Right kidney (tissue), 1 donor: ENCODE measurements at regions not wholly inside any gene's neighbourhood (a gene's known extent, or its start where the extent isn't known, plus 50 kb on each side); places are given as distances from the start of the nearest gene placed in this dataset.

Experiments used
- DNase-seq: peaks from one replicate; pipeline ENCODE4 v3.0.0-alpha.2; 2016

DNA sequence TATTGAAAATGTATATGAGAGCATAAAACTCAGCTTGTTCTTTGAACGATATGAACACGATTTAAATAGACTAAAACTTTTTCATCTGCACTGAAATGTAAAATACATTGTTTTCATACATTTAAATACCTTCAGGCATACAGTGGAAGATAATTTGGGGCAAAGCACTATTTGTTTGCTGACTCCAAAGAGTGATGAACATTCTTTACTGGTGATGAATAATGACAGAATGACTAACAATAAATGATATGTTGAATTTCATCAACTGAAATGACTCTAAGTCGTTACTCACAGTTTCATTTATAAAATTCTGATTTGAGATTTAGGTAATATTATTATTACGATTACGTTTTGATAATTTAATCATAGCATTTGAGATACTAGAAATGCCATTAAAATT is 1160.1 kb downstream of the NLGN4X start:
- DNase-seq = no peak

DNA sequence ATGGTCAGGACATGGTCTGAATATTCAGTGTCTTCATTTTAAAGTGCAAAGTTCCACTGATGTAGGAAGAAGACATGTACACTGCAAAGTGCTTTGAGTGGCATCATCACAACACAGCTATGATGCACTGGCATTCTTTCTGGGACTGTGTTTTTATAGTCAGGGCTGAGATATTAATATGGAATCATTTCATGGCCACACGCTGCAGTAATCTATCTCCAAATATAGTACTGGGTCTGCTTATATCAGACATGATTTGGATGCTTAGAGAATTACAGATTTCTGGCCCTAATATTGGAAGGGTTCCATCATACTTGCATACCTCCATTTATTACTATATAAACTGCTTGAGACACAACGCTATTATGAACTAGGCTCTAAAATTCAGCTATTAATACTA is 1170.9 kb downstream of the NLGN4X start:
- no peak for DNase-seq

DNA sequence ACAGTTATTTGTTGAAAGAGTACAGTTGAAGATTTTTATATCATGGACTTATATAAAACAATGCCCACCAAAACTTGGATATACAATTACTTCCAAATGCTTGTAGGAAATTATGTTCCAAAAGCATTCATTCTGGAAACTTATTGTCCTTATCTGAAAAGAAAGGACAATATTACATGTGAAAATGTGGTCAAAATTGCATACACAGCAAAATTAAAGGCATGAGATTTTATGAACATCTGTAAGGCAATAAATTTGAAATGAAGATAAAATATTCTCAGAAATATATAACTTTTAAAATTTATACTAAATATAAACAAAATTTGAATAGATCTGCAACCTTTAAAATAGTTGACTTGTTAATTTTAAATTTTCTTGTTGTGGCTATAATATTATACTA is 1173.8 kb downstream of the NLGN4X start:
- no peak for DNase-seq

DNA sequence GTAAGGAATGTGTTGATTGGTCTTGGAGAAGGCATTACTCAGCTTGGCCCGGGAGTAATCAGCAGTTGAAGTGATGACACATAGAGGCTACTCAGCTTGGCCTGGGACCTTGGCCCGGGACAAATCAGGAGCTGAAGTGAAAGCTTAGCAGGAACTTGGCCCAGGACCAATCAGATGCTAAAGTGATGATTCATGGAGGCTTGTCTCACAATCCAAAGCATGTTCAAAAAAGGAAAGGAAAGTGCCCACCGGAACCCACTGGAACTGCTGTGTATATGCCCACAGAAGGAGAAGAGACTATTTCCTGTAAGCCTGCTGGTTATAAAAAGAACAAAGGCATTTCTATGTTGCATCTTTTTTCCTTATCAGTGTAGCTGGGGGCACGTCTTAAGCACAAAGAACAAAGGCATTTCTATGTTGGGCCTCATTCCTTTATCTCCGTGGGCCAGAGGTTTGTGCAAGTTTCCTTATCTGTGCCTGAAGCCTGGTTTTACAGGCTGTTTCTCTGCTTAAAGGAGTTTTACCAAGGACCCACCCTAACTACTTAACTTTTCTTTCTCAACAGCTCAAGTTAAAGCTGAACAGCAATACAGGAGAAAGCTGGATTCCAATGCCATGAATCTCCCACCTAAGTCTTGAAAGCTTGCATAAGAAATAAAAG is 1176.7 kb downstream of the NLGN4X start:
- DNase-seq = no peak

DNA sequence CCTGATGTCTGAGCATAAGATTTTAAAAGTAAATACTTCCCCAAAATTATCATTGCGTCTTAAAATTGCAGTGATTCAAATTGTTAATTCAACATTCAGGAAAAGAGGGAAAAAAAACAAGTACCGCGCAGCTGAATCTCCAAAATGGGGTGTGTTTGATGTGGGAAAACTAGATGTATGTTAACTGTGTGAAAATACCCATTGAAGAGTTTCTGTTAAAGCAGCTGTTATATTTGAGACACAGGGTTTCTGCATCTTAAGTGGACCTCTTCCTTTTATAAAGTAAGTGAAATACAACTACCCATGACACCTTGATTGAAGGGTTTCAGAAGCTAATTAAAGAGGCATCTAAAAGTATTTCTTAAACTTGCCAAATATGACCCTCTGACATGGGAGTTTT is 1186.1 kb downstream of the NLGN4X start:
- DNase-seq = no peak

DNA sequence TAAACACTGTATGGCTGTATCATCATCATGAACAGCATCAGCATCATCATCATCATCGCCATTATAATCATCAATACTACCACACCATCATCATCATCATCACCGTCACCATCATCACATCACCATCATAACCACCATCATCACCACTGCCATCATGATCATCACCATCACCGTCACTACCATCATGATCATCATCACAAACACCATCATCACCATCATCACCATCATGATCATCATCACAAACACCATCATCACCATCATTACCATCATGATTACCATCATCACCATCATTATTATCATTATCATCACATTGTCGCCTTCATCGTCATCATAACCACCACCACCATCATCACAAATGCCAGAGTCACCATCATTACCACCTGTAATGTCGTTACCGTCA is 1196.9 kb downstream of the NLGN4X start:
- no peak for DNase-seq

DNA sequence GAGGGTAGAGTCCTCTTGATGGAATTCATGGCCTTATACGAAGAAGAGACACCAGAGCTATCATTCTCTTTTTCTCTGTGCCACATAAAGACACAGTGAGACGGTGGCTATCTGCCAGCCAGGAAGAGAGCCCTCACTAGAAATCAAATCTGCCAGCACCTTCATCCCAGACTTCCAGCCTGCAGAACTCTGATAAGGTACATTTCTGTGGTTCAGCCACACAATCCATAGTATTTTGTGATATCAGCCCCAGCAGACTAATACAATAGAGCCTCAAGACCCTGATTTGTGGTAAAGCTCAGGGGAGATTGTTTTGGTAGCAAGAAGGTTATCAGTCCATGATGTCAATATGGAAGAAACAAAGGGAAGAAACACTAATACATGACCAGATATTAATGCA is 1213.2 kb downstream of the NLGN4X start:
- no peak for DNase-seq

DNA sequence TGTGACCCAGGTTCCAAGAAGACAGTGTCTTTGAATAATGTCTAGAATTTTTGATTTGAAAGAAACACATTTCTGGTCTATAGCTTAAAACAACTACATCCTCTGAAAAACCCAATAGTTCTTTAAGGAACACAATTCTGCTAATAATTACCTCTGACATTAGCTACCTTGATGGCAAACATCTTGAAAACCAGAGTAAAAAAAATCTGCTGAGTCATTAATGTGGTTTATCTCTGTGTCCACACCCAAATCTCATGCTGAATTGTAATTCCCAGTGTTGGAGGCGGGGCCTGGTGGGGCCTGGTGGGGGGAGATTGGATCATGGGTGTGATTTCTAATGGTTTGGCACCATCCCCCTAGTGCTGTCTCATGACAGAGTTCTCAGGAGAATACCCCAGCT is 1233.8 kb downstream of the NLGN4X start:
- no peak for DNase-seq

DNA sequence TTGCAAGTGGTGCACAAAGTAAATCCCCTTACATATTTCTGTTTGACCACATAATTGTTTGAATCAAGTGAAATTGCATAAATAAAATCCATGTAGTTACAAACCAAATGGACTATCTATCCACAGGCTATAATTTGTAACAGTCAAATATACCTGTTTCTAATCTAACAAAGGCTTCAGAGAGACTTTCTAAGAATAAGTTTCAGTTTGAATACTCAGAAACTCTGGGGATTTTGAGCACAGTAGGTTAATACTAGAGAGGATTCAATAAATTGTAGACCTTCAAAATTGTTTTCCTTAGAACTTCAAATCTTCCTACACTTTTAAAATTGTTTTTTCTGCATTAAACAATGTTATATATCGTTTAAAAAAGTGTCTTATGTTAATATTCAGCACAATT is 1250.1 kb downstream of the NLGN4X start:
- DNase-seq = no peak

DNA sequence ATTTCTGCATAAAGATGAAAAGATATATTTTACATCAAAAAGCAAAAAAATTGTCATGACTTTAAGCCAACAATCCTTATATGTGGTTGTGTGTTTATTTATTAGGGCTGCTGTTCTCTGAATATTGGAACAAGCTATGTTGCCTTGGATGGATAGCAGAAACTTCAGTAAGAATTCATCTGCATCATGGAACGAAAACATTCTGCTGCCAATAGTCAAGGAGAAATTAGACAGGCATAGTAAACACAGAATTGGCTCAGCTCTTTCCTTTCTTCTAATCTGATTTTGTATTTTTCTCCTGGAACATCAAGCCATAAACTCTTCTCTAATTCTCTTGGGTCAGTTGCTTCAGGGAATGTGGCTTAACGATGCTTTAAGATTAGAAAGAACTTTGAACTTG is 1257.0 kb downstream of the NLGN4X start:
- no peak for DNase-seq

DNA sequence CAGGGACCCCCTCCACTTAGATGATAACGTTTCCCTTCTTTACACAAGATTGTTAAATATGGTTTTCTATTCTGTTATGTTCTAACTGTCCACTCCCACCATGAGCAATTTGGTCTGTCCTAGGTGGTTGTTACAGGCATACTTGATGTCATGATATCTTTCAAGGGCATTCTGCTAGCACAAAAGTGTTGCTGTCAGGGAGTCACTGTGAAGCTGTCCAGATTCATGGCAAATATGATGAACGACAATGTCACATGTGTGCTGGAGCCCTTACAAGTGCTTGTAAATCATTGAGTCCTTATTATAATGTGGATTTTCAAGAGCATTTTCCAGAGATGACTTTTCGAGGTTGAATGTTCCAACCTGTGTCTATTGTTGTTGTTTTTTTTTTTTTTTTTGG is 1250.7 kb upstream of the PRKX start:
- no peak for DNase-seq

DNA sequence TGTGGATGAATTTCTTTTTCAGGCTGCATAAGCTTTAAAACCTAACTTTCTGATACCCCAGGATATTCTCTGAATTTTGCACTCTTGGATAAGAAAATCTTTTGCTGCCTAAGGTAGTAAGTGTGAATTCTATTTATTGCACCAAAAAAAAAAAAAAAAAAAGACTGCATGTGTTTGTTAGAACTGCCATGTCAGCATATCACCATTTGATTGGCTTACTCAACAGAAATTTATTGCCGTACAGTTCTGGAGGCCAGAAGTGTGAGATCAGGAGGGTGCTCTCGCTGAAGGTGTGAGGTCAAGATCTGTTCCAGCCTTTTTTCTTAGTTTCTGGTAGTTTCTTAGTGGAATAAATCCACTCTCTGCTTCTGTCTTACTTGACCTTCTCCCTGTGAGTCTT is 1250.0 kb upstream of the PRKX start:
- no peak for DNase-seq

DNA sequence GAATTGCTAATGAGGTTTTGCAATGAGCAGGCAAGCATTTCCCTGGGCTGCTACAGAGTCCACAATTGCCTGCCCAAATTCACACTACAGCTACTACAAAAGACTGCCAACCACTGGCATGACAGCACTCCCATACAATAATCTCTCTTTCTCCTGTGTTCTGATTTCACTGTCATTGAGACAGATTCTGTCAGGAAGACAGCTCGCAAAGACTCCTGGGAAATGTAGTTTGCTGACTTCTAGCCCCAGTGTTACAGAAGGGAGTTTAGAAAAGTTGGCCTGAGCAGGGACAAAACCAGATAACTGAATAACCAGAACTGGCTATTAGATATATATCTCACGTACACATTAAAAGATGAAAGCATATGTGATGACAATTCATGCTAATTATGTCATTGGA is 1231.3 kb upstream of the PRKX start:
- DNase-seq = no peak

DNA sequence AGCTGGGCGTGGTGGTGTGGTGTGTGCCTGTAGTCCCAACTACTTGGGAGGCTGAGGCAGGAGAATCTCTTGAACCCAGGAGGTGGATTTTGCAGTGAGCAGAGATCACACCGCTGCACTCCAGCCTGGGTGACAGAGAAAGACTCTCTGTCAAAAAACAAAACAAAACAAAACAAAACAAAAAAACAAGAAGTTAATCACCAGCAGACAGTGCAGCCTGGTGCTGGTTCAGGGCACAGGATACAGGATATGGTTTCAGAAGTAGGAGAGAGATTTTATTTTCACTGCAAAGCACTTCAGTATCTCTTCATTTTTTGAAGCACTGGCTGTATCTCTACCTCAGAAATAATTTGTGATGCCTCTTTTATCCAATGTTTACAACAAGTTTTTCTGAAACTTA is 1222.9 kb upstream of the PRKX start:
- no peak for DNase-seq

DNA sequence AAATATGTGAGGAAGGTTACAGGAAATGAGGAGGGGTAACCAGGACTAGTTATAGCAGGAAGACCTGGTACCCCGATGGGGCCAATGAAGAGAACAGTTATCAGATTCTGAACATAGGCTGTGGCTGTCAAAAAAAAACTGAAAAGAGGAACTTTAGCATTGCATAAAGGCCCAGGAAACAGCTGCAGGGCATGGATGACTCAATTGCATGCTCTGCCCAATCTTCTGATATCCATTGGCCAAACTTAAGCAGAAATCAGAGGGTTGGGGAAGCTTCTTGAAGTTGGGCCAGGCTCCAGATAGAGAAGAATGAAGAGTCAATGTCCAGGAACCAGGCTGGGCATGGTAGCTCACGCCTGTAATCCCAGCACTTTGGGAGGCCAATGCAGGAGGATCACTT is 1222.4 kb upstream of the PRKX start:
- DNase-seq = no peak

DNA sequence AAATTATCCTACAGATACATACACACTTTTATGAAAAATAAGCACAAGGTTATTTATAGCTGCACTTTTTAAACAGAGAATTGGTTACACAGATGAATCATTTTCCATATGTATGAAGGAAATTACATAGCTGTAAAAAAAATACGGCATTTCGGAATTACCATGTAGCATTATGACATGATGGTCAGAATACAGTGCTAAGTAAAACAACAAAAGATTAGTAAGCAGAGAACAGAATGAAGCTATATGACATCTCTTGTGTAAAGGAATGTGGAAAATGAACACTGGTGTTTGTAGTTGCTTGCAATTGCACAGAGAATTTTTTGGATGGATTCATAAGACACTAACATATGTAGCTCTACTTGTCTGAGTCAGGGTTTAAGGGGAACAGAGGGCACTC is 1222.0 kb upstream of the PRKX start:
- no peak for DNase-seq

DNA sequence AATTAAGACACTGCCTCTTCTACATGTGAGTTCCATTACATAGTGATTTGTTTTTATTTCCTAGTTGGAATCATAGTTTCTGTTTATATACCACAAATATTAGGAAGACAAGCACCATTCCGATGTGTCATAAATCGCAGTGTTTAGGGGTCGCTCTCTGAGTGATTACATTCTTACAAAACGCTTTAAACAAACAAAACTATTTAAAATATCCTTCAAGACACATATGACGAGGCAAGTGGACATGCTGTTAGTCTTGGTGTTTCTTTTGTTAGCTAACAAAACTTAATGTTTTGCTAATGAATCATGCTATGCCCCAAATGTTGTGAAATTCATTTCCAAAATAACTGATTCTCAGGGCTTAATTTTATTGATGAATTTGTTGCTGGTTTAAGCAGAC is 1219.3 kb upstream of the PRKX start:
- DNase-seq = no peak

DNA sequence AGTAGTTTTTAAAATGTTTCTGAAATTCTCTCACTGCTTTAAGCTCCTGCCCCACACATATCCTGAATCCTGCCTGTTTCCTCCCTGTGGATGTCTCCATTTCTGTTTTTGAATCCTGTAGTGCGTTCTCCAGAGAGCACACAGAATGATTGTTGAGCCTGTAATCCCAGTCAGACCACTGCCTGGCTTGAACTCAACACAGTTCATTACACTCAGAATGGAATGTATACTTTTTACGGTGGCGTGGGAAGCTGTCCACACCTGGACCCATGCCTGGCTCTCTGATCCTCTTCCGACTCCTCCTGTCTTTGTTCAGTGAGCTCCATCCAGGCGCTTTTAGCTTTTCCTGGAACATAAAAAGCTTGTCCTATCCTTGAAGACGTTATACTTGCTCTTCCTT is 1217.0 kb upstream of the PRKX start:
- no peak for DNase-seq

DNA sequence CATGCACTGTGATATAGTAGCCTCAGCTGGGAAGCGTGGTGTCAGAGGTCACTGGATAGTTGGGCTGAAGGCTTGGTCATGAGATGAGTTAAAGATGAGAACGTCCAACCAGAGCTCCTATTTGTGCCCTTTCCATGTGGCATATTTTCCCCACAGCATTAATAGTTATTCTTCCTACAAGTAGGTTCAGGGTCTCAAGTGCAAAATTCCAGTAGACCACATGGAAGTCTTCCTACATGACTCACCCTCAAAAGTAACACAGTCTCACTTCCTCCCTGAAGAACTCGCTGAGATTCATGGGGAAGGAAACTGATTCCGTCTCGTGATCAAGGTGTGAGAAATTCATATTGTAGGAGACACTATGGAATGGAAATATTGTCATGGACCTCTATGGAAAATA is 1212.5 kb upstream of the PRKX start:
- DNase-seq = no peak

DNA sequence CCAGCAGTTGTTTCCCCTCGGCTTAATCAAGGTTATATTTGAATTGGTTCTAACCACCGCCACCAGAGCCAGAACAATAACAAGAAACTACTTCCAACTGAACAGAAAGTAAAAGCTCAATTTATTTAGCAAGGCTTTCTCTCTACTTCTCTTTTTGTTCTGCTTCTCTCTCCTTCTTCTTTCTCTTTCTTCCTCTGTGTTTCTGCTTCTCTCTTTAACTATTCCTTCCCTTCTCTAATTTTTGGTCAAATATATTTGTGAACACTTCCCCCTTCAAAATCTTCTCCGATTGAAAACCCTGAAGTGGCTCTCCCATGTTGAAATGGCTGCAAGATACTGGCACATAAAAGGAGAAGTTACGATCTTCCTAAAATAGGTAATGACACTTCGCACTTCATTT is 1195.9 kb upstream of the PRKX start:
- DNase-seq = no peak

DNA sequence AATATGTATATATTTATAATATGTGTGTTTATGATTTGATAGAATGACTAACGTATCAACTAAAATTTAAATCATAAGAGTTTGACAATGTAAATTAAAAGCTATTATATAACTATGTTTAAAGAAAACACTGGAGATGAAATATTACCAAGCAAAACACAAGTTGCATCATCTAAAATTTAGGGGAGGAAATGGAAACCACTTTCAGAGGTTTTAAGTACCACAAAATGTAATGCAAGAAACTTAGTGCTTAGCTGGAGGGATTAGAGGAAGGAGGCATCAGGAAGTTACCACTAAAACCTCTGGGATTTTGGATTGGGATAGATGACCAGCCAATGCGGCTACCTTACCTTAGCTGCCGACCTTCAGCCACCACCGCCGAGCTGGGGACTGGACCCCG is 1192.1 kb upstream of the PRKX start:
- DNase-seq = no peak

DNA sequence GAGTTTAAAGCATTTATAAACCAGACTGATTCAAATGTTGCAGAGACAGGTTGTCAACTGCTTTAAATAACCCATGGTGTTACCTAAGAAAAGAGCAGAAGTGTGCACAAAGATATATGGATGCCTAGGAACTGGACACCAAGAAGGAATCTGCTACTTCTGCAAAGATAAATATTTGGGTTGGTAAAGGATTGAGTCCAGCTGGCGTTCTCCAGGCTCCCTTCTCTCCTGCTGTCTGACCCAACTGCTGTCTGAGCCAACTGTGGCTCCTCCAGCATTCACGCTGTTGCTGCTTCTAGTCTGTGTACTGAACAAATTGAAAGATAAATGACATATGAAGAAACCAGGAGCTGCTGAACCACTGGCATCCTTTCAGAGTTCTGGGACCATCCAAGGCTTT is 1167.8 kb upstream of the PRKX start:
- no peak for DNase-seq

DNA sequence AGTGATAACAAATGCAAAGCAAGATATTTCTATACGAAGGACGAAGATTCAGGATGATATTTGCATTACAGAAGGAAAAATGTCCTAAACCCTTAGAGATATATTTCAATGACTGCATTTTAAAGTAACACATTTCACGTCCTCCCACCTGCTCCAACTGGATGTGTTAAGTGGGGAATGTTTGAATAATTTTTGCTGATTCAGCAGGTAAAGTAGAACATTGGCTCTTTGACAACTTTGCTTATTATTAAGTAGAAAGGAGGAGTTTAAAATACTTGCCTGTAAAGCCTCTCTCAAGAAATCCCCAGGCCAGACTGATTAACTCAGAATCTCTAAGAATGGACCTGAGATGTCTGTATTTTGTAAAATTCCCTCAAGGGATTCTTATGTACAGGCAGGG is 1165.2 kb upstream of the PRKX start:
- DNase-seq = no peak

DNA sequence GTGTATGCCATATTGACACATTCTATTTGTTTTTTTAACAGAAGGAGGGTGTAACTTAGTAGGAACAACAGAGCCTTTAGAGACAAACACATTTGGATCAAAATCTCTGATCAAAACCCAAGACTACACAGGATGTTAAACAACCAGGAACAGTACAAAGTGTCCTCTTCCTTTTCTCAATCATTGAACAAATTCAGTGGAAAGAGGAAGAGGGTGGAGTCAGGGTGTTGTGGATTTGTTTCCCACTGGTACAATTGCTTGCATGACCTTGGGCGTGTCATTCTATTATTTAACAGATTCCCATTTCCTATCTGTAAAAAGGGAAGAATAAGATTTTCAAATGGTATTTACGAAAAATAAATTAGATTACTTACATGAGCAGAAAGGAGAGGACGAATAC is 1162.8 kb upstream of the PRKX start:
- no peak for DNase-seq

DNA sequence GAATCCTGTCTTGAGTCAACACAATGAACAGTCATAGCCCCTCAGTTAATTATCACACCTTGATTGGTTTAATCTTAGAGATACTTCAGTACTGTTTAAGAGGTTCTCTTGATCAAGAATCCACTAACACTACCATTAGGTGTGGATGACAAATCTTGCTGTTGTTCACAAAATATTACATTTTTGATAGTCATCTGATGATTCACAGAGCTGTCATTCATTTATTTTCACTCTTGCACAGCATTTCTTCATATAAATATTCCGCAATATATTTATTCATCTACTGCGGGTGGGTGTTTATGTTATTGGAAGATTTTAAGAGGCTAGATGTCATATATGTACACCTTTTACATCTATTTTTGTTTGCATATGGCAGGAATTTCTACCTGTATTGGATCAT is 1138.1 kb upstream of the PRKX start:
- DNase-seq = no peak
